ENCODE measurements at regions not wholly inside any gene's neighbourhood (a gene's known extent, or its start where the extent isn't known, plus 50 kb on each side); places are given as distances from the start of the nearest gene placed in this dataset.
"Not testable (repeated sequence)": the region's sequence is repeated elsewhere in the genome, so short reads cannot be mapped to it uniquely, and the experiment has no call there.

GRCh38 chr16:26802440-26802839, 264.3 kb upstream of the C16orf82 start:
- no peaks in the 10 kb centered on the region for H3K36me3 ChIP-seq (ENCODE audit: insufficient read depth, low read length)
- H3K9ac ChIP-seq (ENCODE audit: low read depth, low read length): no peak overlapping the region
- no peaks in the 10 kb centered on the region for H3K4me1 ChIP-seq (ENCODE audit: insufficient read depth, low read length)
- H3K9me3 ChIP-seq (ENCODE audit: control insufficient read depth, insufficient read depth, low read length): no peaks in the 10 kb centered on the region

GRCh38 chr16:26802965-26803364, 263.8 kb upstream of the C16orf82 start:
- Histone ChIP-seq H3K9ac (ENCODE audit: low read depth, low read length) (no peak overlapping the region), H3K4me1 (ENCODE audit: insufficient read depth, low read length) (no peaks in the 10 kb centered on the region), H3K9me3 (ENCODE audit: control insufficient read depth, insufficient read depth, low read length) (no peaks in the 10 kb centered on the region), H3K36me3 (ENCODE audit: insufficient read depth, low read length) (no peaks in the 10 kb centered on the region)

- no peaks in the 10 kb centered on the region for H3K9me3 ChIP-seq (ENCODE audit: control insufficient read depth, insufficient read depth, low read length)
- no peaks in the 10 kb centered on the region for H3K36me3 ChIP-seq (ENCODE audit: insufficient read depth, low read length)
- H3K9ac ChIP-seq (ENCODE audit: low read depth, low read length): no peak overlapping the region
- no peaks in the 10 kb centered on the region for H3K4me1 ChIP-seq (ENCODE audit: insufficient read depth, low read length)
Observed at GRCh38 chr16:26806657-26807056, 260.1 kb upstream of the C16orf82 start.

DNA sequence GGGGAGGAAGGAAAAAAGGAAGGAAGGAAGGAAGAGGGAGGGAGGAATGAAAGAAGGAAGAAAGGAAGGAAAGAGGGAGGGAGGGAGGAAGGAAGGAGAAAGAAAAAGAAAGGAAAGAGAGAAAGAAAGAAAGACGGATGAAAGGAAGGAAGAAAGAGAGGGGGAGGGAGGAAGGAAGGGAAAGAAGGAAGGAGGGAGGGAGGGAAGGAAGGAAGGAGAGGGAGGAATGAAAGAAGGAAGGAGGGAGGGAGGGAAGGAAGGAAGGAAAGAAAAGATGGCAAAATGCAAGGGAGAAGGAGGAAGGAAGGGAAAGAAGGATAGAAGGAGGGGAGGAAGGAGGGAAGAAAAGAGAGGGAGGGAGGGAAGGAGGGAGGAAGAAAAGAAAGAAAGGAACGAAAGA, 257.3 kb upstream of the C16orf82 start:
- H3K9ac ChIP-seq (ENCODE audit: low read depth, low read length): no peak overlapping the region
- H3K4me1 ChIP-seq (ENCODE audit: insufficient read depth, low read length): no peaks in the 10 kb centered on the region
- H3K36me3 ChIP-seq (ENCODE audit: insufficient read depth, low read length): no peaks in the 10 kb centered on the region
- H3K9me3 ChIP-seq (ENCODE audit: control insufficient read depth, insufficient read depth, low read length): no peaks in the 10 kb centered on the region; the same call in 1 of the 2 replicates

GRCh38 chr16:26816266-26816665, 250.5 kb upstream of the C16orf82 start:
- Histone ChIP-seq H3K4me1 (ENCODE audit: insufficient read depth, low read length) (no peaks in the 10 kb centered on the region), H3K9me3 (ENCODE audit: control insufficient read depth, insufficient read depth, low read length) (no peaks in the 10 kb centered on the region; the same call in 1 of the 2 replicates), H3K36me3 (ENCODE audit: insufficient read depth, low read length) (no peaks in the 10 kb centered on the region), H3K9ac (ENCODE audit: low read depth, low read length) (no peak overlapping the region)

- no peaks in the 10 kb centered on the region; the same call in 1 of the 2 replicates for H3K9me3 ChIP-seq (ENCODE audit: control insufficient read depth, insufficient read depth, low read length)
Observed at GRCh38 chr16:26816885-26817571, 249.7 kb upstream of the C16orf82 start.

GRCh38 chr16:26818393-26818792, 248.3 kb upstream of the C16orf82 start:
- Histone ChIP-seq H3K9ac (ENCODE audit: low read depth, low read length) (no peak overlapping the region), H3K4me1 (ENCODE audit: insufficient read depth, low read length) (no peaks in the 10 kb centered on the region), H3K9me3 (ENCODE audit: control insufficient read depth, insufficient read depth, low read length) (no peaks in the 10 kb centered on the region), H3K36me3 (ENCODE audit: insufficient read depth, low read length) (no peaks in the 10 kb centered on the region)

More at GRCh38 chr16:26816885-26817571, 249.7 kb upstream of the C16orf82 start:
- Histone ChIP-seq H3K4me1 (ENCODE audit: insufficient read depth, low read length) (no peaks in the 10 kb centered on the region), H3K9ac (ENCODE audit: low read depth, low read length) (no peak overlapping the region), H3K36me3 (ENCODE audit: insufficient read depth, low read length) (no peaks in the 10 kb centered on the region)

DNA sequence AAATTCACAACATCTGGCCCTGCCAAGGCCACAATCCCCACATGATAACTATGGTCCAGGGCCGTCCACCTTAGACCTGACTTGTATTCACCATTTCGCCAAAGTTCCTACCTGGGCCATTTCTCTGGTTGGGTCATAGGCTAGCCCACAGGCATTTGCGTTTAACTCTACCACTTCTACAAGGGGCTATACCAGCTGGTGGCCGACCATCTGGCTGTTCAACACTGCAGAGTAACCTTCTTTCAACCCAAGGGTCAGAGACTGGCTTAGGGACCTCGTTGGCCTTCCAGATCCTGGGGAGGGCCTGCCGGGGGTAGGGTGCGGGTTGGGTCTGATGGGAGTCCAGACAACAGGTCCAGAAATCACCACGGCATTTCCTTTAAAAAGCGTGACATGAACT, 242.3 kb upstream of the C16orf82 start:
- Histone ChIP-seq H3K4me1 (ENCODE audit: insufficient read depth, low read length) (no peaks in the 10 kb centered on the region), H3K9me3 (ENCODE audit: control insufficient read depth, insufficient read depth, low read length) (no peaks in the 10 kb centered on the region), H3K36me3 (ENCODE audit: insufficient read depth, low read length) (no peaks in the 10 kb centered on the region), H3K9ac (ENCODE audit: low read depth, low read length) (no peak overlapping the region)

DNA sequence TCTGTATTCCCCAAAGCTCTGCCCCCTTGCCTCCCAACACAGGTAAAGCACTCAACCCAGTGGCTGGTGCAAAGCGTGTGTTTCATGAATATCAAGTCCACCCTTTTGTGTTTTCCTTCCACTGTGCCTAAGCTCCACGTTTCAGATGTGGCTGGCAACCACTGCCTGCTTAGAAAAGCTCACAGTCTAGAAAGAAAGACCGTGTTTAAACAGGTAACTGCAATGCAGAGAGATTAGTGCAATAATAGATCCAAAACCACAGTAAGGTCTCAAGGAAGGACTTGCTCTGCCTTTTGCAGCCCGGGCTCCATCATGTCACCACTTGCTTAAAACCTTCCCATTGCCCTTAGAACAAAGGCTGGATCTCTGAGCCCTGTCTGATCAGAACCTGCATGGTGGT, 240.2 kb upstream of the C16orf82 start:
- no peaks in the 10 kb centered on the region for H3K9me3 ChIP-seq (ENCODE audit: control insufficient read depth, insufficient read depth, low read length)
- no peak overlapping the region for H3K9ac ChIP-seq (ENCODE audit: low read depth, low read length)
- no peaks in the 10 kb centered on the region for H3K4me1 ChIP-seq (ENCODE audit: insufficient read depth, low read length)
- no peaks in the 10 kb centered on the region for H3K36me3 ChIP-seq (ENCODE audit: insufficient read depth, low read length)

GRCh38 chr16:26827386-26827785, 239.3 kb upstream of the C16orf82 start:
- Histone ChIP-seq H3K9ac (ENCODE audit: low read depth, low read length) (no peak overlapping the region), H3K9me3 (ENCODE audit: control insufficient read depth, insufficient read depth, low read length) (no peaks in the 10 kb centered on the region), H3K36me3 (ENCODE audit: insufficient read depth, low read length) (no peaks in the 10 kb centered on the region), H3K4me1 (ENCODE audit: insufficient read depth, low read length) (no peaks in the 10 kb centered on the region)

DNA sequence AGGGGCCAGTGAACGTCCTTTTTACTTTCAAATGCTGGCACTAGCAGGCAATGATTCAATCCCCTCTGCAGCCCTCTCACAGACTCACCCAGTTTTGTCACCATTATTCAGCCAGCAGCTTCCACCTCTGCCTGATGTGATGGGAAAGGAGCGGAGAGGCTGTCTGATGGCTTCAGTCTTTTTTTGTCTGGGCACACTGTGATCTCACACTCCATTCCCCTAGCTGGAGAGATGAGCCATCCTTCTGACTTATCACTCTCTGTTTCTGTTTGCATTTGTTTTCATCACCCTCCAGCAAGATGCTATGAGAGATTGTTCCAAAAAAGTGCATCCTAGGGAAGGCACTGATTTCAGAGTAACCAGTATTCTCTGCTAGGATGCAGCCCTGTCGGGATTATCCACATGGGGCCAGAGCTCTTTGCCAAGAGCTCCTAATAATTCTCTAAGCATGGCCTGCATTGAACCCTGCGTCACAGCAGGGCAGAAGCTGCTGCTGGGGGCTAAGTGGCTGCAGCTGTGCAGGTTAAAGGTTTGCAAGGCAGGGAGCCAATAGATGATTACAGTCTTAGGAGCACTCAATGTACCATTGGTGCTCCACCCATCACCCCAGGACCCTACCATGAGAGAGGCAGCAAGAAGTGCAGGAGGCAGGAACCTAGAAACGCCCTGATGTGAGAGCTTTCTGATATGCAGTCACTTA, 236.1 kb upstream of the C16orf82 start:
- Histone ChIP-seq H3K9me3 (ENCODE audit: control insufficient read depth, insufficient read depth, low read length) (no peaks in the 10 kb centered on the region; the same call in 1 of the 2 replicates), H3K4me1 (ENCODE audit: insufficient read depth, low read length) (no peaks in the 10 kb centered on the region), H3K9ac (ENCODE audit: low read depth, low read length) (no peak overlapping the region), H3K36me3 (ENCODE audit: insufficient read depth, low read length) (no peaks in the 10 kb centered on the region)

DNA sequence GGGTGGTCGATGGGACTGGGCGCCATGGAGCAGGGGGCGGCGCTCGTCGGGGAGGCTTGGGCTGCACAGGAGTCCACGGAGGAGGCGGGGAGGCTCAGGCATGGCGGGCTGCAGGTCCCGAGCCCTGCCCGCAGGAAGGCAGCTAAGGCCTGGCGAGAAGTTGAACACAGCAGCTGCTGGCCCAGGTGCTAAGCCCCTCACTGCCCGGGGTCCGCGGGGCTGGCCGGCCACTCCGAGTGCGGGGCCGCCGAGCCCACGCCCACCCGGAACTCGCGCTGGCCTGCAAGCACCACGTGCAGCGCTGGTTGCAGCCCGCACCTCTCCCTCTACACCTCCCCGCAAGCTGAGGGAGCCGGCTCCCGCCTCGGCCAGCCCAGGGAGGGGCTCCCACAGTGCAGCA, 230.6 kb upstream of the C16orf82 start:
- H3K9me3 ChIP-seq (ENCODE audit: control insufficient read depth, insufficient read depth, low read length); H3K9ac ChIP-seq (ENCODE audit: low read depth, low read length); H3K36me3 ChIP-seq (ENCODE audit: insufficient read depth, low read length); H3K4me1 ChIP-seq (ENCODE audit: insufficient read depth, low read length): not testable (repeated sequence)

- Histone ChIP-seq H3K9ac (ENCODE audit: low read depth, low read length) (no peak overlapping the region), H3K4me1 (ENCODE audit: insufficient read depth, low read length) (no peaks in the 10 kb centered on the region), H3K9me3 (ENCODE audit: control insufficient read depth, insufficient read depth, low read length) (no peaks in the 10 kb centered on the region; the same call in 1 of the 2 replicates), H3K36me3 (ENCODE audit: insufficient read depth, low read length) (no peaks in the 10 kb centered on the region)
Observed at GRCh38 chr16:26838931-26839330, 227.8 kb upstream of the C16orf82 start.

DNA sequence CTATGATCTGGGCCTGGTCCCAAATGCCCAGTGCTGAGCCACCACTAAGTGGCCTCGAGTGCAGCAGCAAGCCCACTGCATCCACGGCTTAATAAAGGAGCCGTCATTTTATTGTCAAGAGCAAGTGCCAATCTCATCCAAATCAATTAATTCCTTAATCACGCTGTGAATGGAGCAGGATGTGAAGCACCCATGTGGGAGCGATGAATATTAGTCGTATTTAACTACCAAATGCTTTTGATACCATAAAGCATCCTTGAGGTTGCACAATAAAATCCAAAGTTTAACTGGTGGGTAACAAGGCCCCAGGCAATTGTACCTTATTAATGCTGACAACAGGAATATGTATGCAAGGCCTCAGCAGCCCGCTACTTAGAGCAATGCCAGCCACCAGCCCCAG, 226.0 kb upstream of the C16orf82 start:
- H3K9ac ChIP-seq (ENCODE audit: low read depth, low read length): no peak overlapping the region
- no peaks in the 10 kb centered on the region for H3K9me3 ChIP-seq (ENCODE audit: control insufficient read depth, insufficient read depth, low read length)
- no peaks in the 10 kb centered on the region for H3K36me3 ChIP-seq (ENCODE audit: insufficient read depth, low read length)
- H3K4me1 ChIP-seq (ENCODE audit: insufficient read depth, low read length): no peaks in the 10 kb centered on the region

DNA sequence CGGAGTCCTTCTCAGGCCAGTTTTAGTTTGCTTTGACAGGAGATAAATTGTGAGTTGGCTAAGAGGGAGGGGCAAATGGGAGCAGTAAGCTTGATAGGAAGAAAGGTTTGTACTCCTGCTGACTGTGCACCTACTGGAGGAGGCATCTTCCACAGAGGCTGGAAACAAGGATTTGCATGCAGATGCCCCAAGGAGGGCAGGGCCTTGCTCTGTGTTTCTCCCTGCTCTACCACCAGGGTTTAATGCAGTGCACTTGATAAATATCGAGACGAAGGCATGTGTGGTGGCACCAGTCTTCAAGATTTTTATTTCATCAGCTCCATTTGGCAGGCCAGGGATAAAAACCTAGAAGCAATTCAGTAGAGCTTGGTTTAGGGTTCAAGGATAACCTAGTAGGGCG, 210.5 kb upstream of the C16orf82 start:
- H3K9ac ChIP-seq (ENCODE audit: low read depth, low read length): no peak overlapping the region
- peaks cover 1% of the 10 kb centered on the region; the same call in 1 of the 2 replicates for H3K9me3 ChIP-seq (ENCODE audit: control insufficient read depth, insufficient read depth, low read length)
- H3K36me3 ChIP-seq (ENCODE audit: insufficient read depth, low read length): no peaks in the 10 kb centered on the region
- no peaks in the 10 kb centered on the region for H3K4me1 ChIP-seq (ENCODE audit: insufficient read depth, low read length)

All from ES-I3 (cell line).